Liver (tissue), 8 donors: ENCODE measurements at regions not wholly inside any gene's neighbourhood (a gene's known extent, or its start where the extent isn't known, plus 50 kb on each side); places are given as distances from the start of the nearest gene placed in this dataset.

ENCODE experiments used
- DNase-seq: peaks from one replicate; pipeline ENCODE4 v3.0.0-alpha.2; 2017; ENCODE audit warnings: low spot score
- H3K27ac ChIP-seq, 2 donors: one replicate each; pipeline ENCODE4 v1.7.0; 2013; ENCODE audit warnings: inconsistent platforms in 2 of 2, low read length in 2 of 2, control low read depth in 1 of 2, low read depth in 1 of 2, mild to moderate bottlenecking in 1 of 2
- H3K27me3 ChIP-seq, 4 donors: one replicate each; pipeline versions ENCODE4 v1.6.1 to v1.7.0; 2013; ENCODE audit warnings: low read length in 3 of 4, inconsistent platforms in 1 of 4, mild to moderate bottlenecking in 1 of 4, moderate library complexity in 1 of 4; ENCODE audit not compliant: control insufficient read depth in 4 of 4, insufficient read depth in 4 of 4
- H3K36me3 ChIP-seq, 4 donors: one replicate each; pipeline versions ENCODE4 v1.6.1 to v1.7.0; 2013; ENCODE audit warnings: low read length in 3 of 4, mild to moderate bottlenecking in 3 of 4, low read depth in 1 of 4, moderate library complexity in 1 of 4; ENCODE audit not compliant: control insufficient read depth in 4 of 4, insufficient read depth in 3 of 4
- H3K4me1 ChIP-seq, 4 donors: one replicate each; pipeline versions ENCODE4 v1.6.1 to v1.7.0; 2013; ENCODE audit warnings: low read length in 3 of 4, mild to moderate bottlenecking in 3 of 4, moderate library complexity in 1 of 4; ENCODE audit not compliant: control insufficient read depth in 4 of 4, insufficient read depth in 4 of 4
- H3K4me3 ChIP-seq, 3 donors: one replicate each; pipeline versions ENCODE4 v1.6.1 to v1.7.0; 2013; ENCODE audit warnings: low read length in 3 of 3, control low read depth in 1 of 3, low read depth in 1 of 3, mild to moderate bottlenecking in 1 of 3
- H3K9ac ChIP-seq, 2 donors: one replicate each; pipeline ENCODE4 v1.7.0; 2013; ENCODE audit warnings: low read length in 2 of 2, mild to moderate bottlenecking in 2 of 2, moderate library complexity in 2 of 2, control low read depth in 1 of 2, low read depth in 1 of 2
- H3K9me3 ChIP-seq, 4 donors: one replicate each; pipeline versions ENCODE4 v1.6.1 to v1.7.0; 2013; ENCODE audit warnings: low read length in 3 of 4; ENCODE audit not compliant: control insufficient read depth in 4 of 4
- FOXA1 ChIP-seq: IDR thresholded peaks from 2 replicates; pipeline ENCODE4 v1.6.1; 2016; ENCODE audit warnings: antibody characterized with exemption
- GABPA ChIP-seq, 2 donors: IDR thresholded peaks in 1 of 2; conservative IDR thresholded peaks in 1 of 2; 2 replicates each; pipeline ENCODE4 v1.6.1; 2016; ENCODE audit warnings: antibody characterized with exemption in 2 of 2, mild to moderate bottlenecking in 1 of 2, moderate library complexity in 1 of 2
- HNF4A ChIP-seq, 2 donors: conservative IDR thresholded peaks; 2 replicates each; pipeline ENCODE4 v1.6.1; 2016; ENCODE audit warnings: antibody characterized with exemption in 2 of 2, mild to moderate bottlenecking in 2 of 2
- HNF4G ChIP-seq: IDR thresholded peaks from 2 replicates; pipeline ENCODE4 v1.6.1; 2016; ENCODE audit warnings: antibody characterized with exemption
- JUND ChIP-seq, 2 donors: IDR thresholded peaks; 2 replicates each; pipeline ENCODE4 v1.6.1; 2016; ENCODE audit warnings: antibody characterized with exemption in 2 of 2
- NR2F2 ChIP-seq: IDR thresholded peaks from 2 replicates; pipeline ENCODE4 v1.6.1; 2016; ENCODE audit warnings: antibody characterized with exemption
- RAD21 ChIP-seq, 2 donors: IDR thresholded peaks; 2 replicates each; pipeline ENCODE4 v1.6.1; 2016; ENCODE audit warnings: antibody characterized with exemption in 2 of 2, mild to moderate bottlenecking in 2 of 2
- RXRA ChIP-seq, 2 donors: IDR thresholded peaks; 2 replicates each; pipeline ENCODE4 v1.6.1; 2017 to 2018; ENCODE audit warnings: antibody characterized with exemption in 2 of 2, mild to moderate bottlenecking in 1 of 2
- SP1 ChIP-seq: IDR thresholded peaks from 2 replicates; pipeline ENCODE4 v1.6.1; 2018; ENCODE audit warnings: antibody characterized with exemption, mild to moderate bottlenecking
- WGBS: extraction: QIAGEN DNeasy Blood & Tissue Kit; methylation state at CpG from one replicate; pipeline ENCODE4 v1.1.7; 2013; 5-methylcytosine and 5-hydroxymethylcytosine counted together
- TF ChIP-seq, protein P1 (sequence below): IDR thresholded peaks from 2 replicates; pipeline ENCODE4 v1.6.1; 2016; ENCODE audit warnings: antibody characterized with exemption
- TF ChIP-seq, protein P2 (sequence below): IDR thresholded peaks from 2 replicates; pipeline ENCODE4 v1.6.1; 2016; ENCODE audit warnings: antibody characterized with exemption
- TF ChIP-seq, protein P3 (sequence below): fragments of 150-350 bp; IDR thresholded peaks from 2 replicates; pipeline ENCODE4 v1.5.1; 2017; ENCODE audit warnings: improper control_type of control experiment, low read depth, low read length; ENCODE audit not compliant: missing input control
- TF ChIP-seq, protein P4 (sequence below): IDR thresholded peaks from 2 replicates; pipeline ENCODE4 v1.6.1; 2016; ENCODE audit warnings: antibody characterized with exemption
- donor health status: healthy.
- donor health status: healthy.
- donor health status: healthy.
- donor health status: healthy.
- donor health status: healthy.

DNA sequence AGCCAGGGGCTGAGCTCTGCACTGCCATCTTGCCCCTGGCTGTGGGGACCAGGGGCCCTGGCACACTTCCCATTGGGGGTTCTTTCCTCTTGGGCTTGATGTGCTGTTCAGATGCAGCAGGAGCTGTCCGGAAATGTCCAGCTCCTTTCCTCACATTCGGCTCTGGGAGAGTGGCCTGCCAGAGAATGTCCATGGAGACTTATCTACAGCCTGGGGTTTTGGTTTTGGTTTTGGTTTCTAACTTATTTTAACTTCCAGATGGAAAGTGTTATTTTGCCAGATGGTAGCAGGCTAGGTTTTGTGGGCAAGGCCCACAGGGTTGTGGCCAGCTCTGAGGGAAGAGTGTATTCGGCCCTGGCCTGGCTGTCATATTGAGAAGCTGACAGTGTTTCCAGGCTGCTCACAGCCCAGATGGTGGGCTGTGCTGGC, 177.3 kb downstream of the ANKRD30B start:
- Histone ChIP-seq H3K27me3 (no peaks in the 10 kb centered on the region), H3K4me1 (peaks cover 0 to 11% (median 5%) of the 10 kb centered on the region in 4 donors), H3K27ac (no peak overlapping the region), H3K4me3 (peak overlapping the region in 1 of 3 donors; percentile 37), H3K9me3 (no peaks in the 10 kb centered on the region), H3K36me3 (no peaks in the 10 kb centered on the region), H3K9ac (no peak overlapping the region)
- DNase-seq = no peak
- 71% methylated on average over 3 of the region's 3 CpGs for WGBS
- TF ChIP-seq HNF4G (no peak), HNF4A (conservative IDR thresholded peaks at IDR 0.05) (no peak), RXRA (IDR thresholded peaks at IDR 0.05) (no peak)
- TF ChIP-seq, protein P1, sequence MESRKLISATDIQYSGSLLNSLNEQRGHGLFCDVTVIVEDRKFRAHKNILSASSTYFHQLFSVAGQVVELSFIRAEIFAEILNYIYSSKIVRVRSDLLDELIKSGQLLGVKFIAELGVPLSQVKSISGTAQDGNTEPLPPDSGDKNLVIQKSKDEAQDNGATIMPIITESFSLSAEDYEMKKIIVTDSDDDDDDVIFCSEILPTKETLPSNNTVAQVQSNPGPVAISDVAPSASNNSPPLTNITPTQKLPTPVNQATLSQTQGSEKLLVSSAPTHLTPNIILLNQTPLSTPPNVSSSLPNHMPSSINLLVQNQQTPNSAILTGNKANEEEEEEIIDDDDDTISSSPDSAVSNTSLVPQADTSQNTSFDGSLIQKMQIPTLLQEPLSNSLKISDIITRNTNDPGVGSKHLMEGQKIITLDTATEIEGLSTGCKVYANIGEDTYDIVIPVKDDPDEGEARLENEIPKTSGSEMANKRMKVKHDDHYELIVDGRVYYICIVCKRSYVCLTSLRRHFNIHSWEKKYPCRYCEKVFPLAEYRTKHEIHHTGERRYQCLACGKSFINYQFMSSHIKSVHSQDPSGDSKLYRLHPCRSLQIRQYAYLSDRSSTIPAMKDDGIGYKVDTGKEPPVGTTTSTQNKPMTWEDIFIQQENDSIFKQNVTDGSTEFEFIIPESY = no peak

DNA sequence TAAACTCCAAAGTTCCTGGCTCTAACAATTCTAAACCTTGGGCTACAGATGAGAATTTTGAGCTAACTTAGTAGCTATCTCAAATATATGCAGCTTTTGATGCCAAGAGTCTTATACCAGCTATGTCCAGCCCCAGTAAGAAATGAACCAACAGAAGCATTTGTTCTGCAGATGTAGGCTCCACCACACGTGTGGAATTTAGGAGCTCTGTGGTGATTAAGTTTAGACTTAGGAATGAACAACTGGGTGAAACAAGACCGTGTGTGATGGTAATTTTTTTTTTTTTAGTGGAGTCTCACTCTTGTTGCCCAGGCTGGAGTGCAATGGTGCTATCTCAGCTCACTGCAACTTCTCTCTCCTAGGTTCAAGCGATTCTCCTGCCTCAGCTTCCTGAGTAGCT, 179.7 kb downstream of the ANKRD30B start:
- Histone ChIP-seq H3K9ac (no peak overlapping the region), H3K4me3 (no peak overlapping the region), H3K9me3 (no peaks in the 10 kb centered on the region), H3K36me3 (no peaks in the 10 kb centered on the region), H3K27me3 (no peaks in the 10 kb centered on the region), H3K4me1 (peaks cover 0 to 4% (median 0%) of the 10 kb centered on the region in 4 donors), H3K27ac (no peak overlapping the region)
- DNase-seq = no peak
- 74% methylated on average over 3 of the region's 3 CpGs for WGBS
- TF ChIP-seq SP1 = no peak
- TF ChIP-seq, protein P2, sequence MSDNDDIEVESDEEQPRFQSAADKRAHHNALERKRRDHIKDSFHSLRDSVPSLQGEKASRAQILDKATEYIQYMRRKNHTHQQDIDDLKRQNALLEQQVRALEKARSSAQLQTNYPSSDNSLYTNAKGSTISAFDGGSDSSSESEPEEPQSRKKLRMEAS = no peak
- no peak for TF ChIP-seq HNF4G
- TF ChIP-seq RAD21 (IDR thresholded peaks at IDR 0.05) = no peak
- TF ChIP-seq, protein P1 = no peak
- TF ChIP-seq FOXA1 = no peak
- no peak for TF ChIP-seq GABPA (IDR thresholded peaks at IDR 0.05 in 1 of 2, conservative IDR thresholded peaks at IDR 0.05 in 1 of 2)
- TF ChIP-seq, protein P3, sequence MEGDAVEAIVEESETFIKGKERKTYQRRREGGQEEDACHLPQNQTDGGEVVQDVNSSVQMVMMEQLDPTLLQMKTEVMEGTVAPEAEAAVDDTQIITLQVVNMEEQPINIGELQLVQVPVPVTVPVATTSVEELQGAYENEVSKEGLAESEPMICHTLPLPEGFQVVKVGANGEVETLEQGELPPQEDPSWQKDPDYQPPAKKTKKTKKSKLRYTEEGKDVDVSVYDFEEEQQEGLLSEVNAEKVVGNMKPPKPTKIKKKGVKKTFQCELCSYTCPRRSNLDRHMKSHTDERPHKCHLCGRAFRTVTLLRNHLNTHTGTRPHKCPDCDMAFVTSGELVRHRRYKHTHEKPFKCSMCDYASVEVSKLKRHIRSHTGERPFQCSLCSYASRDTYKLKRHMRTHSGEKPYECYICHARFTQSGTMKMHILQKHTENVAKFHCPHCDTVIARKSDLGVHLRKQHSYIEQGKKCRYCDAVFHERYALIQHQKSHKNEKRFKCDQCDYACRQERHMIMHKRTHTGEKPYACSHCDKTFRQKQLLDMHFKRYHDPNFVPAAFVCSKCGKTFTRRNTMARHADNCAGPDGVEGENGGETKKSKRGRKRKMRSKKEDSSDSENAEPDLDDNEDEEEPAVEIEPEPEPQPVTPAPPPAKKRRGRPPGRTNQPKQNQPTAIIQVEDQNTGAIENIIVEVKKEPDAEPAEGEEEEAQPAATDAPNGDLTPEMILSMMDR = no peak
- no peak for TF ChIP-seq NR2F2
- no peak for TF ChIP-seq JUND (IDR thresholded peaks at IDR 0.05)
- TF ChIP-seq, protein P4, sequence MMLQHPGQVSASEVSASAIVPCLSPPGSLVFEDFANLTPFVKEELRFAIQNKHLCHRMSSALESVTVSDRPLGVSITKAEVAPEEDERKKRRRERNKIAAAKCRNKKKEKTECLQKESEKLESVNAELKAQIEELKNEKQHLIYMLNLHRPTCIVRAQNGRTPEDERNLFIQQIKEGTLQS = no peak
